IgD-negative memory B cell (primary cell): ENCODE measurements at regions not wholly inside any gene's neighbourhood (a gene's known extent, or its start where the extent isn't known, plus 50 kb on each side); places are given as distances from the start of the nearest gene placed in this dataset.

Experiments
- H3K27ac Mint-ChIP-seq, 3 donors: one replicate each; pipeline ENCODE4 v1.8.0; 2020 to 2022; ENCODE audit warnings: mild to moderate bottlenecking in 3 of 3, mixed read lengths in 3 of 3, moderate library complexity in 1 of 3
- H3K27me3 Mint-ChIP-seq: one replicate; pipeline ENCODE4 v1.8.0; 2021; ENCODE audit warnings: mixed read lengths
- H3K36me3 Mint-ChIP-seq: one replicate; pipeline ENCODE4 v1.8.0; 2020; ENCODE audit warnings: mild to moderate bottlenecking, mixed read lengths
- H3K4me1 Mint-ChIP-seq, 3 donors: one replicate each; pipeline ENCODE4 v1.8.0; 2020 to 2022; ENCODE audit warnings: mixed read lengths in 3 of 3, mild to moderate bottlenecking in 1 of 3
- H3K4me3 Mint-ChIP-seq, 4 donors: one replicate each; pipeline ENCODE4 v1.8.0; 2020 to 2022; ENCODE audit warnings: mild to moderate bottlenecking in 4 of 4, mixed read lengths in 4 of 4, moderate library complexity in 3 of 4
- H3K9me3 Mint-ChIP-seq, 3 donors: one replicate each; pipeline ENCODE4 v1.8.0; 2020 to 2021; ENCODE audit warnings: mixed read lengths in 3 of 3, mild to moderate bottlenecking in 1 of 3

DNA sequence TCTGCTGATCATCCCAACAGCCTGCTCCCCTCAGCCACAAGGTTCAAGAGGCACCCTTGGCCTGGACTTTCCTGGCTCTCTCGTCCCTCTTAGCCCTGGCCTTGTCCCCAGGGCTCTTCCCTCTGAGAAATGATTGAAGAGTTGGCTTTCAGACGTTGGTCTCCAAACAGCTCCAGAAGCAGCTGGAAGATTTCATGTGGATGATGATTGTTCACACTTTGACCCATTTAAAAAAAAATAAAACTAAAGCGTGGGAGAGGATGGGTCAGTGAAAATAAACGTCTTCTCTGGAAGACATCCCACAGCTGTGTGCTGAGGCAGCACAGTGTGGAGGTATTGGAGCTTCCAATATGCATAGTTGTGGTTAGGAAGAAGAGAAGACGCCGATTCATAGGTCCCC is 54.7 kb upstream of the CDH11 start:
- H3K9me3 Mint-ChIP-seq: peaks cover 0 to 4% (median 2%) of the 10 kb centered on the region in 3 donors
- no peaks in the 10 kb centered on the region for H3K27me3 Mint-ChIP-seq
- no peaks in the 10 kb centered on the region for H3K4me1 Mint-ChIP-seq
- no peak overlapping the region for H3K4me3 Mint-ChIP-seq
- no peak overlapping the region for H3K27ac Mint-ChIP-seq
- H3K36me3 Mint-ChIP-seq: no peaks in the 10 kb centered on the region

GRCh38 chr16:65172356-65172755 is 50.5 kb upstream of the CDH11 start:
- H3K4me3 Mint-ChIP-seq: no peak overlapping the region
- H3K27ac Mint-ChIP-seq: no peak overlapping the region
- no peaks in the 10 kb centered on the region for H3K4me1 Mint-ChIP-seq
- H3K9me3 Mint-ChIP-seq: peaks cover 2 to 4% (median 3%) of the 10 kb centered on the region in 3 donors
- no peaks in the 10 kb centered on the region for H3K36me3 Mint-ChIP-seq
- no peaks in the 10 kb centered on the region for H3K27me3 Mint-ChIP-seq
